Jurkat, Clone E6-1 (cell line): ENCODE measurements at regions not wholly inside any gene's neighbourhood (a gene's known extent, or its start where the extent isn't known, plus 50 kb on each side); places are given as distances from the start of the nearest gene placed in this dataset.
A peak's percentile ranks its signal among the peaks of the same experiment; 100 is the strongest.

Experiments
- DNase-seq: peaks from one replicate; pipeline ENCODE4 v3.0.0-alpha.2; 2011; ENCODE audit warnings: low read depth, low spot score
- H3K4me3 ChIP-seq: 2 replicates; pipeline ENCODE4 v1.5.1; 2011; ENCODE audit warnings: mild to moderate bottlenecking, low read length, control low read depth, moderate library complexity

DNA sequence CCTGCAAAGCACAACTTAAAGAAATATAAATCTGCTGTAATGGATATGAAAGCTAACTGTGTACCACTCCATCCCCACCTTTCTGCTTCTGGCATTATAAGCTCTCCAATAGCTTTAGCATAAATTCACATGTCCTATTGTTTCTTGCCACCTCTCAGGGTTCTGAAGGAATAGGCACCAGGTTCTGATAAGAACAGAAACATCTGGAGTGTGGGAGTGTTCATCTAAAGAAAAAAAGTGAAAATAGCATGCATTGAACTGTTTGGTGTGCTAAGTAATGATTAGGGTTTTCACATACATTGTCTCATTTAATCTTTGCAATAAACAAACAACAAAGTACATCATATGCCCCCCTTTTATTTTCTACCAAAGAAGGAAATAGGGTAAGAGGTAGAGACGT is 72.3 kb downstream of the FAM76B start:
- H3K4me3 ChIP-seq = no peak overlapping the region

DNA sequence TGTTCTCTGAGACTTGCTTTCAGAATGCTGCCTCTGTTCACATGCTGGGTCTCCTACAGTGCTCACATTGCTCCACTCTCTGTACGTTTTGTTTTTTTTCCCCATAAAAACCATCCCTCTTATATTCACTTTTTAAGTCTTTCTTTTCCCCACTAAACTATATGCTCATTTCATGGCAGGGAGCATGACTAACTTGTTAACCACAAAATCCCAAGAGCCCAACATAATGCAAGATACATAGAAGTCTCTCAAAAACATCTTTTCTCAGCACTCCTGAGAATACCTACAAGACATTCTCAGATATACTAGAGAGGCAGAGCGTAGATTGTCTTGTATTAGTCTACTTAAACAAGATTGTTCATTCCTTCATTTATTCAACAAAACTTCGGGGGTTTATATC is 73.3 kb downstream of the FAM76B start:
- no peak overlapping the region for H3K4me3 ChIP-seq
- DNase-seq = no peak

More for the DNA sequence above, 72.3 kb downstream of the FAM76B start:
- DNase-seq = no peak

DNA sequence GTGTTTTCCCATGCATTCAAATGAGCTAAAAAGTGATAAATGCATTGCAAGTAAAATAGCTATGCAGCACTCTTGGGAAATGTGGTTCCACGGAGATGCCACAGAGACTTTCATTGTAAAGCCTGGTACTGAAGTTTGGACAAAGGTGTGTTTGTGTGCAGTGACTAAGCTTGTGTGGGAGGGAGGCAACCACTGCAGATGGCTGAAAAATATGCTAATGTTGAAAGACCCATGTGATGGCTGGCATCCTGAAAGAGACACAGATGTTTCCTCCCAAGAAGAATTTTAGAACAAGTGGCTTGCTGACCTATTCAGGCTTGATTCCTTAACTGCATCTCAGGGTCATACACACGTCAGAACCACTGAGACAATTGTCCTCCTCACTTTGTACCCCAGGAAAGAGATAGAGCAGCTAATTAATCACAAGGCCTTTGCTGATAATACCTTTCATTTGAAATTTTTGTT is 73.8 kb downstream of the FAM76B start:
- H3K4me3 ChIP-seq = no peak overlapping the region
- peak; percentile 59 for DNase-seq

DNA sequence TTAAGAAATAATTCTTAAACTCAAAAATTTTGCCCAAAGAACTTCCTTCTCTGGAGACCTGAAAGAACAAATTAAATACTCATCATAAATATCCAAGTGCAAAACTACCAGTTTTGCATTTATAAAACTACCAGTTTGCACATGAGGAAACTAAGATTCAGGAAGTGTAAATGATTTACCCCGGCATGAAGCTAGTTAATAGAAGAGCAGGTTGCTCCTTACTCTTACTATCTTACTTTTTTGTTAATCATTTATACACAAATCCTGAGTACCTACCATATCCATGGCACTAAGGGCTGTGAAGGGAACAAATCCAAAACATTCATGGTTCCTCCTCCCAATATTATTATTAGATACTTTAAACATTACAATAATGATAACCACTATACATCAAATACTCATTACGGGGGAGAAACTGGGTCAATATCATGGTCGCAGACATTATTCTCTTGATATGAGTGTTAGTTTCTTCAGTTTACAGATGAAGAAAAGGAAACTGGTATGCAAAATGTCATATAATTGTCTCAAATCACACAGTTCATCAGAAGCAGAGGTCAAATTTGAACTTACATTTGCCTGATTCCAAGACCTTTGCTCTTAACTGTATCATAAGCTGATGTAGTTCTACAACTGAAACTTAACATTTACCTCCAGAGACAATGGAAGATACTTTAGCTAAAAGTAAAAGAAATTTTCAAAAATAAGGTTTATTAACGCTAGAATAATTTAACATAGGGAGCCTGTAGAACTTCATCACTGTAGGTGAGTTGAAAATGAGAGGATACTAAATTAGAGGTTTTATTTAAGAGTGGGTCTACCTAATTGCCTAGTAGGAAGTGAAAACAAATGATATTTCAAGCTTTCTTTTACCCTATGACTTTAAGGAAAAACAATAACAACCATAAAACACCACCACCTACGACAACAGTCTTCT is 74.5 kb downstream of the FAM76B start:
- no peak overlapping the region for H3K4me3 ChIP-seq
- no peak for DNase-seq

GRCh38 chr11:95713428-95713827 is 76.2 kb downstream of the FAM76B start:
- no peak for DNase-seq
- H3K4me3 ChIP-seq = no peak overlapping the region

GRCh38 chr11:95711945-95712221 is 77.7 kb downstream of the FAM76B start:
- no peak overlapping the region for H3K4me3 ChIP-seq
- no peak for DNase-seq

DNA sequence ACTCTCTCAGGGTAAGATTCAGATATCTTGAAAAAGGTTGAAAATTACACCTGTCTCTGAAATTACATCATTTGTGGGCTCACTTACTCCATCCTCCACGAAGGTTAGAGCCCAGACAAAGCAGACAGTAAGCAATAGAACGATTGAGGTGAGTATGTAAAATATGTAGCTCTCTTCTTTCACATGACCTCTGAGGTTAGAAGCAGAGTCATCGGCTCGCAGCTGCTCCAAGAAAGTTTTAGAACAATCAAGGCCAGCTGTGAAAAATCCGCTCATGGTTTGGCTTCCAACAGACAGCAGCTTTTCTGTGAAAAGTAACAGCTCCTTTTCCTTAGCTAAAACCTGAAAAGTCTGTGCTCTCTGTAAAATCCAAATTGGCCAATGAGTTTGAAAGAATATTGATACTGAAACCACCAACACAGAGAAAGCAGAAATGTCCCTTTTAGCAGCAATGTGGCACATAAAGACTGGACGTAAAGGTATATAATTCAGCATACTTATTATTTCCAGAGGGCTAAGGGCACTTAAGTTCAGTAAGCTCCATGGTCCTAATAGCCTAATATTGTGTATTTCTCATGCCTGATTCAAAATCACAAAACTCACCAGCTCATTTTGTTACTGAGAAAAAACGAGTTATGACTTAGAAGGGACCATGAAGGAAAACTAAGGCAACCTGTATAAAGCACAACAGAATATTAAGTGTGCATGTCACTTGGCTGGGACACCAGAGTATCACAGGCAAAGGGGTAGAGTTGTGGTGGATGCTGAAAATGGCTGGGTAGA is 78.2 kb downstream of the FAM76B start:
- H3K4me3 ChIP-seq = no peak overlapping the region
- DNase-seq = no peak

DNA sequence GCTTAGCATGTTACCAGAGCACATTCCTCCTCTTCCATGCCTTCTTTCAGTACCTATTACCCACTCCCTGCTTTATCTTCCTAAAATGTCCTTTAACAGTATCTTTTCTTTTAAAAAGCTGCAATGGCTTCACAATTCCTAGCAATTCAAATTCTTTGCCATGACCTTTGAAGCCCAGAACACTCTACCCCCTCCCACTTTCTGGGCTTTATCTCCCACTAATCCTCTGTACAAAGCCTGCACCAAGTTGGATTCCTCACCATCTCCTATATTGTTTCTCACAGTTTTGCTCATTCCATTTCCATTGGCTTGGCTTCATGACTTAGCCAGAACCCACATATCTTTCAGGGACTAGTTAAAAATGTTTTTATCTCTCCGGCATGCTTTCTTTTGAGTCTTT is 80.9 kb downstream of the FAM76B start:
- no peak overlapping the region for H3K4me3 ChIP-seq
- no peak for DNase-seq

DNA sequence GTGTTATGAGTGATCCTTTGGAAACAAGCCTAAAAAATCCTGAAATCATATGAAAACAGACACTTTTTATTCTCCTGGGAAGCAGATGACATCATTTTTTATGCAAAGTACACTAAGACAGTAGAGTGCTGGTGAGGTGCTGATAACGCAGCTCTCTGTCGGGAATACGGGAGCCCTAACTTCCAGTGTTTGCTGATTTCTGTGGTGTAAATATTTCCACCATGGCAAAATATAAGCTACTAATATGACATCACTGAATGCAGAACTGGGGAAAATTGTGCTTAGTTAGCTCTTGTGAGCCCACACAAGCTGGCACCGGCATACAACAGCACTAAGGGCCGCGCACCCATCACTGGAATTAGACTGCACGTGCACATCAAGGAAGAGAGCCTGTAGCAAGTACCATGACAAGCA is 82.6 kb downstream of the FAM76B start:
- no peak for DNase-seq
- H3K4me3 ChIP-seq = no peak overlapping the region

- no peak overlapping the region for H3K4me3 ChIP-seq
- DNase-seq = peak; percentile 58
These were observed 84.0 kb downstream of the FAM76B start for GRCh38 chr11:95705485-95706124.

DNA sequence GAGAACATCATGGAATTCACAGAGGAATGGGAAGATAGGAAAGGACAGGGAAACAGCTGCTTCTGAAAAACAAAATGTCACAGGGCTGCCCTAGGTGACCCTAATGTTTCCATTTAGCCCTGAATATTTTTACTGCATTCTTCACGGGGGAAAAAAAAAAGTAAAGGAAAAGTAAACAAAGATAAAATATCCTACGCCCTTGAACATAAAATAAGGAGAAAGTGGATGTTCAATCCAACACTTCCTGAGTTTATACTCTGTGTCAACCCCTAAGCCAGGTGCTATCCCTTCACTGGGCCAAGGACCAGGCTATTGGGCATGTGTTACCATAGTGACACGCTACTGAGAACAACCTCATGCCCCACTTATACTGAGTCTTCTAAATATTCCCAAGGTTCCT is 84.7 kb downstream of the FAM76B start:
- no peak overlapping the region for H3K4me3 ChIP-seq
- no peak for DNase-seq

GRCh38 chr11:95703049-95703448 is 86.5 kb downstream of the FAM76B start:
- no peak overlapping the region for H3K4me3 ChIP-seq
- DNase-seq = no peak

- DNase-seq = no peak
- H3K4me3 ChIP-seq = no peak overlapping the region
These were observed 87.1 kb downstream of the FAM76B start for GRCh38 chr11:95702526-95702925.

- DNase-seq = no peak
These were observed 89.1 kb downstream of the FAM76B start for GRCh38 chr11:95700471-95700817.

DNA sequence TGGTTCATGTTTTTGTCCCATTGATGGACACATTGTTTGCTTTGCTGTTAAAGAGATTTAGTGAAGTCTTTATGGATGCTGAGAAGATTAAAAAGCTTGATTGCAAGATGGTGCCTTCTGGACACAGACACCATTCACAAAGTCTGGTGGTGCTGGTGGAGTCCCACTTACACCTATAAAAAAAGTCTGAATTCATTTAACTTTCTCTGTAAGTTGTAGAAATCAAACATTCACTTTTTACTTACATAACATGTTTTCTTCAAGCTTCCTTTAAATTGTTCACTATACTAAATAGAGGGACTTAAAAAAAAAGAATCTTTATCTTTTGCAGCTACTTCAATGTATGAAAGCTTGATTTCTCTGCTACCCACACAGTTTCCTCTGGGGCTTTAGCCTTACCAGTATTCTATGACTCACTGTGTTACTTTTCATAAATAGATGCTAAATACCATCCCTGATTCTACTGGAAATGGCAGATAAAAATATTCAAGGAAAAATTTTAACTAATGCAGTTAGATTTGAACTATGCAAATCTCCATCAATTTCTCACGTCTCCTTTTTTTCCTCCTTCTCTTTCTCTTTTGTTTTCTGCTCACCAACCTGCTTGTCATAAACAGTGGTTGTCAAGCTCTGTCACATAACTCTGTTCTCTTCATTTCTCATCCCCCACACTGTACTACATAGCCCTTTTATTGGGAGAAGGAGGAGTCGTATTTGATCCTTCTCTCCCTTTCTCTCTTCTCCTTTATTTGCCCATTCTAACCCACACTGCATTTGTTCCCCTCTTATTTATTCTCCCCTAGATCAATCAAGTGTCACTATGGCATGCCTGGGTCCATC is 89.7 kb downstream of the FAM76B start:
- H3K4me3 ChIP-seq = no peak overlapping the region
- DNase-seq = no peak

More at GRCh38 chr11:95700471-95700817, 89.1 kb downstream of the FAM76B start:
- no peak overlapping the region for H3K4me3 ChIP-seq

- no peak for DNase-seq
- H3K4me3 ChIP-seq = no peak overlapping the region
These were observed 90.7 kb downstream of the FAM76B start for GRCh38 chr11:95698676-95699557.

DNA sequence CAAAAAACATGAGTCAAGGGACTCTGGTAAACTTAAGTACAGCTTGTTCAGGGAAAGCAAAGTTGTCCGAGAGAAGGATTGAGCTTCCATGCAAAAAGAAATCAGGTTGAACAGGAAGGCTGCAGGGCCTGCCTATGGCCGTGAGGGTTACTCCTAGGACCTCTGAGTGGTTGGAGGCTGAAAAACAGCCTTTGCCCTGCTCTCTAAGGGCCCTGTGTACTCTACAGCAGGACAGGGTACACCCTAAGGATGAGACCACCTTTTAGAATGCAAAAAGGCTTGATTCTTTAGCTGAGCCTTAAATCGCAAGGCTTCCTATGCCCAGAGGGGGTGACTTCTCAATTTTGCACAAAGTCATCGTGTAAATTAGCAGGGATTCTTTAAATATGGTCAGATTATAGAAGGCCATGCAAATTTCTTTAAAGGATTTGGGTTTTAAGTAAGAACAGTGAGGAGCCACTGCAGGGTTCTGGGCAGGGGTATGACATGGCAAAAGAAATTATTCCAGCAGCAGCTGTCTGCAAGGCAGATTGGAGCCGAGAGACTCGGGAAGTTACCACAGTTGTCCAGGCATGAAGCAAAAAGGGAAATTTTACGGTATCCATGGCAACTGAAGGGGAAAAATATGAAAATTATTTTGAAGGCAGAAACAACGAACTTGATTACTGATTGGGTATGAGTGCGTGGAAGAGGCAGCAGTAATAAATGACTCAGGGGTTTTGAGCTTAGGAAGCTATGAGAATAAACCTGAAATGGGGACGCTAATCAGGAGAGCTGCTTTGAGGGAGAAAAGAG is 91.8 kb downstream of the FAM76B start:
- no peak overlapping the region for H3K4me3 ChIP-seq
- no peak for DNase-seq
